CD14-positive monocyte (primary cell): ENCODE measurements at regions not wholly inside any gene's neighbourhood (a gene's known extent, or its start where the extent isn't known, plus 50 kb on each side); places are given as distances from the start of the nearest gene placed in this dataset.

Experiments
- DNase-seq, 3 donors: peaks; one replicate each; pipeline ENCODE4 v3.0.0-alpha.2; 2011 to 2022
- H2AFZ ChIP-seq: 2 replicates; pipeline ENCODE4 v1.6.0; 2012; ENCODE audit warnings: mild to moderate bottlenecking, low read depth, low read length, inconsistent platforms; ENCODE audit not compliant: insufficient read depth, poor library complexity, severe bottlenecking
- H3K27ac ChIP-seq, 2 donors: 1 replicate in 1 of 2; 2 replicates in 1 of 2; pipeline ENCODE4 v1.5.1; 2012 to 2013; ENCODE audit warnings: low read length in 2 of 2, control low read depth in 1 of 2, inconsistent platforms in 1 of 2, low read depth in 1 of 2, mild to moderate bottlenecking in 1 of 2
- H3K27me3 ChIP-seq, 2 donors: one replicate each; pipeline versions ENCODE4 v1.6.0 to v1.6.1; 2011 to 2013; ENCODE audit warnings: low read length in 2 of 2; ENCODE audit not compliant: control insufficient read depth in 2 of 2, insufficient read depth in 2 of 2
- H3K36me3 ChIP-seq, 2 donors: replicated peaks in 1 of 2; 1 replicate in 1 of 2; 2 replicates in 1 of 2; pipeline versions ENCODE4 v1.5.1 to v1.6.1; 2012 to 2013; ENCODE audit warnings: low read length in 2 of 2, control low read depth in 1 of 2, inconsistent platforms in 1 of 2, mild to moderate bottlenecking in 1 of 2; ENCODE audit not compliant: insufficient read depth in 2 of 2, control insufficient read depth in 1 of 2
- H3K4me1 ChIP-seq, 2 donors: 1 replicate in 1 of 2; 2 replicates in 1 of 2; pipeline versions ENCODE4 v1.5.1 to v1.6.1; 2012 to 2013; ENCODE audit warnings: low read length in 2 of 2, control low read depth in 1 of 2, inconsistent platforms in 1 of 2, mild to moderate bottlenecking in 1 of 2, moderate library complexity in 1 of 2; ENCODE audit not compliant: insufficient read depth in 2 of 2, control insufficient read depth in 1 of 2
- H3K4me2 ChIP-seq: replicated peaks from 2 replicates; pipeline ENCODE3; 2012; ENCODE audit warnings: low read length, moderate library complexity, mild to moderate bottlenecking; ENCODE audit not compliant: poor library complexity, severe bottlenecking; ENCODE audit errors: extremely low read depth
- H3K4me3 ChIP-seq, 3 experiments: fragments of 200-600 bp in 1 of 3; sonication (generic) in 1 of 3; replicated peaks in 1 of 3; 1 replicate in 2 of 3; 2 replicates in 1 of 3; pipeline ENCODE4 v1.5.1; 2011 to 2013; ENCODE audit warnings: low read length in 3 of 3, mild to moderate bottlenecking in 3 of 3, control low read depth in 2 of 3, low read depth in 2 of 3, inconsistent platforms in 1 of 3, moderate library complexity in 1 of 3
- H3K79me2 ChIP-seq: 2 replicates; pipeline ENCODE4 v1.6.0; 2012; ENCODE audit warnings: mild to moderate bottlenecking, control low read depth, inconsistent platforms, low read length, moderate library complexity; ENCODE audit not compliant: insufficient read depth
- H3K9ac ChIP-seq: 2 replicates; pipeline ENCODE4 v1.6.0; 2017; ENCODE audit warnings: low read length, mild to moderate bottlenecking; ENCODE audit not compliant: insufficient read depth, poor library complexity, severe bottlenecking
- H3K9me3 ChIP-seq, 2 donors: replicated peaks in 1 of 2; 1 replicate in 1 of 2; 2 replicates in 1 of 2; pipeline versions ENCODE4 v1.5.1 to v1.6.1; 2012 to 2013; ENCODE audit warnings: low read length in 2 of 2, control low read depth in 1 of 2; ENCODE audit not compliant: control insufficient read depth in 1 of 2, insufficient read depth in 1 of 2
- H4K20me1 ChIP-seq: 2 replicates; pipeline ENCODE4 v1.6.0; 2012; ENCODE audit warnings: mild to moderate bottlenecking, low read length, control low read depth, moderate library complexity; ENCODE audit not compliant: insufficient read depth
- H3K27ac Mint-ChIP-seq, 7 donors: one replicate each; pipeline ENCODE4 v1.8.0; 2020; ENCODE audit warnings: mild to moderate bottlenecking in 7 of 7, mixed read lengths in 7 of 7, moderate library complexity in 6 of 7, inconsistent platforms in 2 of 7
- H3K27me3 Mint-ChIP-seq, 3 donors: one replicate each; pipeline ENCODE4 v1.8.0; 2021 to 2022; ENCODE audit warnings: low read depth in 3 of 3, mild to moderate bottlenecking in 3 of 3, mixed read lengths in 3 of 3, moderate library complexity in 3 of 3, inconsistent platforms in 1 of 3
- H3K36me3 Mint-ChIP-seq, 2 donors: one replicate each; pipeline ENCODE4 v1.8.0; 2020; ENCODE audit warnings: mixed read lengths in 2 of 2, inconsistent platforms in 1 of 2, mild to moderate bottlenecking in 1 of 2
- H3K4me1 Mint-ChIP-seq: one replicate; pipeline ENCODE4 v1.8.0; 2020; ENCODE audit warnings: mild to moderate bottlenecking, mixed read lengths
- H3K4me3 Mint-ChIP-seq, 2 donors: one replicate each; pipeline ENCODE4 v1.8.0; 2020; ENCODE audit warnings: mild to moderate bottlenecking in 2 of 2, mixed read lengths in 2 of 2, moderate library complexity in 1 of 2
- H3K9me3 Mint-ChIP-seq, 7 donors: one replicate each; pipeline ENCODE4 v1.8.0; 2020 to 2022; ENCODE audit warnings: mixed read lengths in 7 of 7, mild to moderate bottlenecking in 6 of 7, moderate library complexity in 6 of 7, inconsistent platforms in 2 of 7
- WGBS: methylation state at CpG from one replicate; pipeline ENCODE4 v1.1.5; 2013; ENCODE audit warnings: missing lambda C conversion rate; ENCODE audit not compliant: insufficient coverage; 5-methylcytosine and 5-hydroxymethylcytosine counted together
- intact Hi-C, 2 donors: fragments of 100-400 bp; cut with micrococcal nuclease; formaldehyde crosslinking; loops; one replicate each; pipeline versions ENCODE4 v1.15.0 to v1.15.1; 2023
- TF ChIP-seq, protein P1 (sequence below): fragments of 200-600 bp; IDR thresholded peaks from one replicate; pipeline ENCODE4 v1.8.0; 2022; ENCODE audit warnings: antibody characterized with exemption, mild to moderate bottlenecking

GRCh38 chr14:95456281-95456680 lies 60.2 kb downstream of the SYNE3 start:
- intact Hi-C loops: no loop called here
- peaks cover 89 to 100% of the 10 kb centered on the region in 2 donors for H3K36me3 ChIP-seq
- no peaks in the 10 kb centered on the region for H3K4me1 ChIP-seq

DNA sequence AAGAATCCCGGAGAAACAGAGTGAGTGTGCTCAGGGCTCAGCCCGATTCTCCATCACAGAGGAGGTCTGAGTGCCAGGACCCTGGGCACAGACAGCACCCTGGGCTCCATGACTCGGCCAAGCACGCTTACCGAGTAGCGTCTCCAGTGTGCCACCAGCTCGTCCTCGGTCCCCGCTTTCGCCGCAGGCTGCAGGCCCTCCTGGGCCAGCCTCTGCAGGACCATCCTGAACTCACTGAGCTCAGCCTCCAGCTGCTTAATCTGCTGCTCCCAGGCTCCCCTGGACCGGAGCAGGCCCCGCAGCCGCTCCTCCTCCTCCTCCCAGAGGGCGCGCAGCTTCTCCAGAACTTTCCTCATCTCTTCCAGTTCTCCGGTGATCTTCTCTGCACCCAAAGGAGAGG lies 61.2 kb downstream of the SYNE3 start:
- TF ChIP-seq, protein P1, sequence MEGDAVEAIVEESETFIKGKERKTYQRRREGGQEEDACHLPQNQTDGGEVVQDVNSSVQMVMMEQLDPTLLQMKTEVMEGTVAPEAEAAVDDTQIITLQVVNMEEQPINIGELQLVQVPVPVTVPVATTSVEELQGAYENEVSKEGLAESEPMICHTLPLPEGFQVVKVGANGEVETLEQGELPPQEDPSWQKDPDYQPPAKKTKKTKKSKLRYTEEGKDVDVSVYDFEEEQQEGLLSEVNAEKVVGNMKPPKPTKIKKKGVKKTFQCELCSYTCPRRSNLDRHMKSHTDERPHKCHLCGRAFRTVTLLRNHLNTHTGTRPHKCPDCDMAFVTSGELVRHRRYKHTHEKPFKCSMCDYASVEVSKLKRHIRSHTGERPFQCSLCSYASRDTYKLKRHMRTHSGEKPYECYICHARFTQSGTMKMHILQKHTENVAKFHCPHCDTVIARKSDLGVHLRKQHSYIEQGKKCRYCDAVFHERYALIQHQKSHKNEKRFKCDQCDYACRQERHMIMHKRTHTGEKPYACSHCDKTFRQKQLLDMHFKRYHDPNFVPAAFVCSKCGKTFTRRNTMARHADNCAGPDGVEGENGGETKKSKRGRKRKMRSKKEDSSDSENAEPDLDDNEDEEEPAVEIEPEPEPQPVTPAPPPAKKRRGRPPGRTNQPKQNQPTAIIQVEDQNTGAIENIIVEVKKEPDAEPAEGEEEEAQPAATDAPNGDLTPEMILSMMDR: no peak
- Histone ChIP-seq H3K4me3 (no peak overlapping the region), H3K4me2 (no peak overlapping the region), H3K79me2 (no peaks in the 10 kb centered on the region), H3K36me3 (peaks cover 91 to 100% of the 10 kb centered on the region in 2 donors), H4K20me1 (peaks cover 92% of the 10 kb centered on the region), H2AFZ (no peak overlapping the region), H3K4me1 (no peaks in the 10 kb centered on the region), H3K9ac (no peak overlapping the region), H3K27me3 (no peaks in the 10 kb centered on the region), H3K9me3 (no peaks in the 10 kb centered on the region), H3K27ac (no peak overlapping the region)
- H3K27me3 Mint-ChIP-seq: peaks cover 0 to 1% (median 0%) of the 10 kb centered on the region in 3 donors
- peak overlapping the region in 2 of 7 donors; percentile 1 to 47 for H3K27ac Mint-ChIP-seq
- peaks cover 0 to 1% (median 0%) of the 10 kb centered on the region in 7 donors for H3K9me3 Mint-ChIP-seq
- no peak overlapping the region for H3K4me3 Mint-ChIP-seq
- no peaks in the 10 kb centered on the region for H3K4me1 Mint-ChIP-seq
- H3K36me3 Mint-ChIP-seq: peaks cover 73 to 96% of the 10 kb centered on the region in 2 donors
- no peak for DNase-seq
- WGBS: 99% methylated on average over 16 of the region's 17 CpGs
- intact Hi-C loops: no loop called here

More at GRCh38 chr14:95456281-95456680, 60.2 kb downstream of the SYNE3 start:
- H3K27ac Mint-ChIP-seq: no peak overlapping the region
- no peak for DNase-seq
- H3K79me2 ChIP-seq: no peaks in the 10 kb centered on the region
- no peaks in the 10 kb centered on the region for H3K27me3 ChIP-seq
- H3K4me3 Mint-ChIP-seq: no peak overlapping the region
- H3K4me2 ChIP-seq: no peak overlapping the region
- TF ChIP-seq, protein P1: no peak
- no peaks in the 10 kb centered on the region for H3K4me1 Mint-ChIP-seq
- H3K27me3 Mint-ChIP-seq: peaks cover 0 to 1% (median 0%) of the 10 kb centered on the region in 3 donors
- WGBS: 100% methylated on average over 5 of the region's 8 CpGs
- no peak overlapping the region for H3K9ac ChIP-seq
- H3K27ac ChIP-seq: no peak overlapping the region
- H3K9me3 ChIP-seq: no peaks in the 10 kb centered on the region
- H3K4me3 ChIP-seq: no peak overlapping the region
- H3K9me3 Mint-ChIP-seq: peaks cover 0 to 1% (median 0%) of the 10 kb centered on the region in 7 donors
- H3K36me3 Mint-ChIP-seq: peaks cover 72 to 96% of the 10 kb centered on the region in 2 donors
- H4K20me1 ChIP-seq: peaks cover 93% of the 10 kb centered on the region
- H2AFZ ChIP-seq: no peak overlapping the region
